GM23338 (cell line): ENCODE measurements at regions not wholly inside any gene's neighbourhood (a gene's known extent, or its start where the extent isn't known, plus 50 kb on each side); places are given as distances from the start of the nearest gene placed in this dataset.

Experiments
- ATAC-seq: fragments of 200-7000 bp; cut with Tn5 transposase; 3 replicates; pipeline ENCODE4 v1.9.1; 2020
- DNase-seq: peaks from one replicate; pipeline ENCODE4 v3.0.0-alpha.2; 2015; ENCODE audit warnings: low spot score
- H2AFZ ChIP-seq: fragments of 200-600 bp; sonication (generic); 2 replicates; pipeline ENCODE4 v1.8.0; 2016; ENCODE audit warnings: antibody characterized with exemption, mild to moderate bottlenecking, moderate library complexity
- H3F3A ChIP-seq: fragments of 200-600 bp; sonication (generic); replicated peaks from 2 replicates; pipeline ENCODE4 v1.8.0; 2017; ENCODE audit warnings: antibody characterized with exemption, mixed run types, low read depth
- H3K27ac ChIP-seq: fragments of 200-600 bp; sonication (generic); 2 replicates; pipeline ENCODE4 v1.6.1; 2016; ENCODE audit warnings: low read depth
- H3K27me3 ChIP-seq: fragments of 200-600 bp; sonication (generic); 2 replicates; pipeline ENCODE4 v1.8.0; 2016; ENCODE audit warnings: mild to moderate bottlenecking, mixed run types, moderate library complexity; ENCODE audit not compliant: insufficient read depth
- H3K36me3 ChIP-seq: fragments of 200-600 bp; sonication (generic); 2 replicates; pipeline ENCODE4 v1.8.0; 2016; ENCODE audit warnings: mild to moderate bottlenecking; ENCODE audit not compliant: insufficient read depth
- H3K4me1 ChIP-seq: fragments of 200-600 bp; sonication (generic); 2 replicates; pipeline ENCODE4 v1.8.0; 2016; ENCODE audit warnings: mild to moderate bottlenecking, moderate library complexity; ENCODE audit not compliant: insufficient read depth
- H3K4me2 ChIP-seq: fragments of 200-600 bp; sonication (generic); 2 replicates; pipeline ENCODE4 v1.7.1; 2017; ENCODE audit warnings: mixed run types
- H3K4me3 ChIP-seq: fragments of 200-600 bp; sonication (generic); 2 replicates; pipeline ENCODE4 v1.6.1; 2016; ENCODE audit warnings: mixed run types
- H3K79me2 ChIP-seq: fragments of 200-600 bp; sonication (generic); replicated peaks from 2 replicates; pipeline ENCODE4 v1.8.0; 2017; ENCODE audit warnings: mild to moderate bottlenecking; ENCODE audit not compliant: insufficient read depth
- H3K9me2 ChIP-seq: fragments of 200-600 bp; sonication (generic); 2 replicates; pipeline ENCODE4 v1.8.0; 2017; ENCODE audit not compliant: insufficient read depth
- H4K20me1 ChIP-seq: fragments of 200-600 bp; sonication (generic); replicated peaks from 2 replicates; pipeline ENCODE4 v1.8.0; 2017; ENCODE audit warnings: mild to moderate bottlenecking; ENCODE audit not compliant: insufficient read depth
- H3K27ac Mint-ChIP-seq: 2 replicates; pipeline ENCODE4 v1.8.0; 2020; ENCODE audit warnings: inconsistent platforms, mild to moderate bottlenecking, moderate library complexity, mixed read lengths
- H3K27me3 Mint-ChIP-seq: 3 replicates; pipeline ENCODE4 v1.8.0; 2022; ENCODE audit warnings: low read depth, mild to moderate bottlenecking, moderate library complexity, mixed read lengths, inconsistent platforms; ENCODE audit not compliant: insufficient read depth, poor library complexity
- H3K36me3 Mint-ChIP-seq: 3 replicates; pipeline ENCODE4 v1.8.0; 2021; ENCODE audit warnings: low read depth, mild to moderate bottlenecking, inconsistent platforms, moderate library complexity, mixed read lengths
- H3K4me1 Mint-ChIP-seq: 3 replicates; pipeline ENCODE4 v1.8.0; 2020; ENCODE audit warnings: mild to moderate bottlenecking, inconsistent platforms, mixed read lengths
- H3K4me3 Mint-ChIP-seq: 3 replicates; pipeline ENCODE4 v1.8.0; 2021; ENCODE audit warnings: moderate library complexity, mild to moderate bottlenecking, inconsistent platforms, mixed read lengths
- H3K9me3 Mint-ChIP-seq: 3 replicates; pipeline ENCODE4 v1.8.0; 2020; ENCODE audit warnings: moderate library complexity, mild to moderate bottlenecking, inconsistent platforms, mixed read lengths
- CTCF ChIP-seq, 2 experiments: fragments of 200-600 bp in 1 of 2; sonication (generic) in 1 of 2; conservative IDR thresholded peaks; 2 replicates each; pipeline versions ENCODE4 v1.5.1 to v1.6.1; 2016 to 2017; ENCODE audit warnings: antibody characterized with exemption in 2 of 2, low read depth in 2 of 2, mild to moderate bottlenecking in 2 of 2, moderate library complexity in 1 of 2
- ETS1 ChIP-seq: IDR thresholded peaks from 2 replicates; pipeline ENCODE4 v1.6.1; 2016; ENCODE audit warnings: antibody characterized with exemption
- EZH2 ChIP-seq: fragments of 200-600 bp; sonication (generic); IDR thresholded peaks from one replicate; pipeline ENCODE4 v1.8.0; 2017; ENCODE audit warnings: antibody characterized with exemption, mild to moderate bottlenecking, low read depth; ENCODE audit not compliant: unreplicated experiment
- EZH2phosphoT487 ChIP-seq: fragments of 200-600 bp; sonication (generic); IDR thresholded peaks from one replicate; pipeline ENCODE4 v1.8.1; 2018; ENCODE audit warnings: antibody characterized with exemption; ENCODE audit not compliant: unreplicated experiment
- JUNB ChIP-seq: IDR thresholded peaks from one replicate; pipeline ENCODE4 v1.6.1; 2016; ENCODE audit warnings: antibody characterized with exemption; ENCODE audit not compliant: unreplicated experiment
- NANOG ChIP-seq: IDR thresholded peaks from 2 replicates; pipeline ENCODE4 v1.6.1; 2016; ENCODE audit warnings: antibody characterized with exemption, borderline replicate concordance
- POLR2AphosphoS5 ChIP-seq: IDR thresholded peaks from 2 replicates; pipeline ENCODE4 v1.6.1; 2016; ENCODE audit warnings: antibody characterized with exemption, low read depth

- no peaks in the 10 kb centered on the region for H3K4me1 ChIP-seq
- DNase-seq = no peak
- TF ChIP-seq JUNB (no peak), ETS1 (no peak), CTCF (conservative IDR thresholded peaks at IDR 0.05; ENCODE audit: low read depth in 2 of 2) (no peak), EZH2phosphoT487 (no peak)
These were observed 555.2 kb upstream of the SETBP1 start for GRCh38 chr18:44125446-44125845.

GRCh38 chr18:44126598-44126997 lies 554.1 kb upstream of the SETBP1 start:
- H3K27ac ChIP-seq = no peak overlapping the region
- Mint-ChIP-seq H3K27me3 (no peaks in the 10 kb centered on the region), H3K9me3 (no peaks in the 10 kb centered on the region), H3K4me3 (no peak overlapping the region), H3K36me3 (no peaks in the 10 kb centered on the region), H3K4me1 (no peaks in the 10 kb centered on the region), H3K27ac (no peak overlapping the region)
- H3K27me3 ChIP-seq = no peaks in the 10 kb centered on the region
- H4K20me1 ChIP-seq = no peaks in the 10 kb centered on the region; the same call in 1 of the 2 replicates
- no peaks in the 10 kb centered on the region for H3K4me1 ChIP-seq
- H3F3A ChIP-seq = no peaks in the 10 kb centered on the region
- H3K9me2 ChIP-seq = no peaks in the 10 kb centered on the region
- H3K36me3 ChIP-seq = no peaks in the 10 kb centered on the region
- ATAC-seq (no peak), DNase-seq (no peak)
- H3K4me3 ChIP-seq = no peak overlapping the region
- no peaks in the 10 kb centered on the region for H3K79me2 ChIP-seq
- H3K4me2 ChIP-seq = no peak overlapping the region
- TF ChIP-seq EZH2 = no peak
- TF ChIP-seq NANOG = no peak
- no peak overlapping the region for H2AFZ ChIP-seq

More at GRCh38 chr18:44125446-44125845, 555.2 kb upstream of the SETBP1 start:
- H4K20me1 ChIP-seq = no peaks in the 10 kb centered on the region; the same call in 1 of the 2 replicates
- H3K36me3 ChIP-seq = no peaks in the 10 kb centered on the region
- H3K27ac ChIP-seq = no peak overlapping the region
- no peaks in the 10 kb centered on the region for H3F3A ChIP-seq
- H3K9me3 Mint-ChIP-seq = no peaks in the 10 kb centered on the region
- H3K36me3 Mint-ChIP-seq = no peaks in the 10 kb centered on the region
- no peak overlapping the region for H3K27ac Mint-ChIP-seq
- H3K4me1 Mint-ChIP-seq = no peaks in the 10 kb centered on the region
- no peak overlapping the region for H3K4me2 ChIP-seq
- H3K79me2 ChIP-seq = no peaks in the 10 kb centered on the region
- H3K4me3 Mint-ChIP-seq = no peak overlapping the region
- no peaks in the 10 kb centered on the region for H3K27me3 Mint-ChIP-seq
- H3K27me3 ChIP-seq = no peaks in the 10 kb centered on the region
- ATAC-seq = no peak
- H3K4me3 ChIP-seq = no peak overlapping the region
- no peak overlapping the region for H2AFZ ChIP-seq
- H3K9me2 ChIP-seq = 0 out of 2 replicates have a peak, but pooled peaks cover 3% of the 10 kb centered on the region

GRCh38 chr18:44128365-44128764 lies 552.3 kb upstream of the SETBP1 start:
- Histone ChIP-seq H2AFZ (no peak overlapping the region), H3F3A (no peaks in the 10 kb centered on the region), H3K79me2 (no peaks in the 10 kb centered on the region), H3K36me3 (no peaks in the 10 kb centered on the region), H3K4me3 (no peak overlapping the region), H3K27me3 (no peaks in the 10 kb centered on the region), H3K27ac (no peak overlapping the region), H4K20me1 (no peaks in the 10 kb centered on the region), H3K9me2 (no peaks in the 10 kb centered on the region), H3K4me2 (no peak overlapping the region), H3K4me1 (no peaks in the 10 kb centered on the region)
- H3K9me3 Mint-ChIP-seq = no peaks in the 10 kb centered on the region
- H3K4me3 Mint-ChIP-seq = no peak overlapping the region
- H3K36me3 Mint-ChIP-seq = no peaks in the 10 kb centered on the region
- DNase-seq (no peak), ATAC-seq (no peak)
- no peak for TF ChIP-seq POLR2AphosphoS5
- no peaks in the 10 kb centered on the region for H3K27me3 Mint-ChIP-seq
- no peaks in the 10 kb centered on the region for H3K4me1 Mint-ChIP-seq
- no peak overlapping the region for H3K27ac Mint-ChIP-seq
